GM19328 (cell line): ENCODE measurements at regions not wholly inside any gene's neighbourhood (a gene's known extent, or its start where the extent isn't known, plus 50 kb on each side); places are given as distances from the start of the nearest gene placed in this dataset.
"Not testable (repeated sequence)": the region's sequence is repeated elsewhere in the genome, so short reads cannot be mapped to it uniquely, and the experiment has no call there.

Experiments used
- ATAC-seq: cut with Tn5 transposase; IDR thresholded peaks from one replicate; pipeline ENCODE4 v1.9.1; 2021; ENCODE audit warnings: mild to moderate bottlenecking, moderate library complexity; ENCODE audit not compliant: unreplicated experiment

GRCh38 chr5:66348387-66349125 is 204.5 kb downstream of the SREK1 start:
- ATAC-seq, result no peak

GRCh38 chr5:66351813-66352212 is 207.7 kb downstream of the SREK1 start:
- no peak for ATAC-seq

GRCh38 chr5:66353186-66353585 is 209.1 kb downstream of the SREK1 start:
- no peak for ATAC-seq

GRCh38 chr5:66354422-66354821 is 210.3 kb downstream of the SREK1 start:
- no peak for ATAC-seq

GRCh38 chr5:66356011-66356565 is 212.0 kb downstream of the SREK1 start:
- ATAC-seq, result no peak

- ATAC-seq, result no peak
Measured at GRCh38 chr5:66358741-66359140, 214.6 kb downstream of the SREK1 start.

GRCh38 chr5:66361070-66361469 is 217.0 kb downstream of the SREK1 start:
- no peak for ATAC-seq

- no peak for ATAC-seq
Measured at GRCh38 chr5:66362046-66362445, 217.9 kb downstream of the SREK1 start.

- ATAC-seq, result no peak
Measured at GRCh38 chr5:66362687-66363086, 218.6 kb downstream of the SREK1 start.

- ATAC-seq, result no peak
Measured at GRCh38 chr5:66363097-66363496, 219.0 kb downstream of the SREK1 start.

GRCh38 chr5:66364186-66364585 is 220.1 kb downstream of the SREK1 start:
- no peak for ATAC-seq

- no peak for ATAC-seq
Measured at GRCh38 chr5:66365981-66366380, 221.9 kb downstream of the SREK1 start.

- ATAC-seq, result no peak
Measured at GRCh38 chr5:66367814-66368541, 223.9 kb downstream of the SREK1 start.

- ATAC-seq, result no peak
Measured at GRCh38 chr5:66368811-66369210, 224.7 kb downstream of the SREK1 start.

- no peak for ATAC-seq
Measured at GRCh38 chr5:66377747-66378146, 218.4 kb upstream of the MAST4 start.

- no peak for ATAC-seq
Measured at GRCh38 chr5:66378407-66378806, 217.8 kb upstream of the MAST4 start.

GRCh38 chr5:66382152-66382551 is 214.0 kb upstream of the MAST4 start:
- no peak for ATAC-seq

GRCh38 chr5:66405145-66405544 is 191.0 kb upstream of the MAST4 start:
- not testable (repeated sequence) for ATAC-seq

GRCh38 chr5:66406761-66407336 is 189.3 kb upstream of the MAST4 start:
- no peak for ATAC-seq

GRCh38 chr5:66407765-66408164 is 188.4 kb upstream of the MAST4 start:
- no peak for ATAC-seq

GRCh38 chr5:66408576-66408975 is 187.6 kb upstream of the MAST4 start:
- ATAC-seq, result no peak

GRCh38 chr5:66410122-66410521 is 186.1 kb upstream of the MAST4 start:
- ATAC-seq, result no peak
